CD4-positive, alpha-beta T cell treated with Interleukin-1 beta for 1 hour (primary cell): ENCODE measurements at regions not wholly inside any gene's neighbourhood (a gene's known extent, or its start where the extent isn't known, plus 50 kb on each side); places are given as distances from the start of the nearest gene placed in this dataset.

Experiments used
- DNase-seq, 2 donors: peaks; one replicate each; pipeline ENCODE4 v3.0.0-alpha.2; 2020 to 2022

DNA sequence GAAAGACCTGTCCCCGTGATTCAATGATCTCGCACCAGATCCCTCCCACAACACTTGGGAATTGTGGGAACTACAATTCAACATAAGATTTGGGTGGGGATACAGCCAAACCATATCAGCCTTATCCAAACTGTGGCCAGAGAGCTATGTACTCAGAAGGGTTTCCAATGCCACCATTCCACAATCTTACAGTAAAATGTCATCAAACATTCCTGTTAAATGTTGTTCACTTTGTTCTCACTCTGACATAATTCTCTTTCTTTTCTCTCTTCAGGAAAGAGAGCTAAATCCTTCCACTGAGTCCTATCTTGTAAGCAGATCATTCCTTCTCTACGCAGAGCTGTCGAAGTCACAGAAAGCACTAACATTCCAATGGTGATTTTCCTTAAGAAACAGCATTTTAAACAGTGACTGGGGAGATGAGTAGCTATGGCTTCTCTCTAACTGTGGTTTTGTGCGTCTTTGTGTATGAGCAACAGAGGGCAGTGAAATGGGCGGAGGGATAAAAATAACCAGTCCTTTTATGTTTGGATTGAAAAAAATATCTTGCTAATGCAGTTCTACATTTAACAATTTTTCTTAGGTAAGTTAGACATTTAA is 684.7 kb downstream of the EPHA4 start:
- no peak for DNase-seq

DNA sequence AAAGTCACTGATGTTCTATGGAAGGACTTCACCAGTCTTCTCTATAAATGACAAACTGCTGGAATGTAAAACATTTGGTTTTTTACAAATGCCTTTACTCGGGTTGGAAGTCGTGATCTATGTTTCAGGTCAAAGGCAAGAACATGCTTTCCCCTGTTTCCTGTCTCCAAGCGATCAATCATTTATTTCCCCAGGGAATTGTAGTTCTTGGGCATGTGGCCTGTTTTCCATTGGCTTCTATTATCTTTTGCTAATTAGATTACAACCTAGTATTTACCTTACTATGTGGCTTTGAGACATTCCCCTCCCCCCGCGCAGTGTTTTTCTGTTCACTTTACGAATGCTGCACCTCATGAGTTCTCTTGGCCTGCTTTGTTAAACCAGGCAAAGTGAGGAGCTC is 684.2 kb downstream of the EPHA4 start:
- DNase-seq = no peak

DNA sequence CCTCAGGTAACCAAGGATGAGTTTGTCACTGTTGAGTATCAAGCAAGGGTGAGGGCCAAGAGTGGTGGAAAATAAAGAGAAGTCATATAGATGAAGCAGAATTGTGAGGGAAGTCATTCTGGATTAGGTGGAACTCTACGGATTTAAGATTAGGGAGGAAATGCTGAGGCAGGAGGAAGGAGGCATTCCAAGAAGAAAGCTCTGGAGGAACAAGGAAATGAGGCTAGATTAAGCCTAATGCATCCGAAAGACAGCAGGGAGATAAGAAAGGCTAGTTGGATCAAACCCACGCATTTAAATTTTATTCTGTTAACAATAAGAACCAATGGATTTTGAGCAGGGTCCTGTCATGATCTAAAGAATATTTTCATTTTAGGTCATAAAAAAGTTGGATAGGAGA is 681.2 kb downstream of the EPHA4 start:
- no peak for DNase-seq

DNA sequence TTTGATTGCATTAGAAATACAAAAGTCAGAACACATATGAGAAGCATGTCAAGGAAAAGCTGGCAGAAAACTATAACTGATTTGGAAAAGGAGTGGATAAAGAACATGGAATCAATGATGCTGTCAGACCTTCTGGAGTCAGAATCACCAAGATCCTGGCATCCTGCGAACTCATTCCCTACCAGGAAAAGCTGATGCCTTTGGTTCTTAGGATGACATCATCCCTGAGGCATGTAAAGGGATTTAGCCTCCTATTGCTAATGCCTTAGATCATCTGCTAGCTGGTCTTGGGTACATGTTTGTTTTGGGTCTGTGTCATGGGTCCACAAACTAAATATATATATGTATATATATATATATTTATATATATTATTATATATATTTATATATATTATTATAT is 680.7 kb downstream of the EPHA4 start:
- DNase-seq = no peak

DNA sequence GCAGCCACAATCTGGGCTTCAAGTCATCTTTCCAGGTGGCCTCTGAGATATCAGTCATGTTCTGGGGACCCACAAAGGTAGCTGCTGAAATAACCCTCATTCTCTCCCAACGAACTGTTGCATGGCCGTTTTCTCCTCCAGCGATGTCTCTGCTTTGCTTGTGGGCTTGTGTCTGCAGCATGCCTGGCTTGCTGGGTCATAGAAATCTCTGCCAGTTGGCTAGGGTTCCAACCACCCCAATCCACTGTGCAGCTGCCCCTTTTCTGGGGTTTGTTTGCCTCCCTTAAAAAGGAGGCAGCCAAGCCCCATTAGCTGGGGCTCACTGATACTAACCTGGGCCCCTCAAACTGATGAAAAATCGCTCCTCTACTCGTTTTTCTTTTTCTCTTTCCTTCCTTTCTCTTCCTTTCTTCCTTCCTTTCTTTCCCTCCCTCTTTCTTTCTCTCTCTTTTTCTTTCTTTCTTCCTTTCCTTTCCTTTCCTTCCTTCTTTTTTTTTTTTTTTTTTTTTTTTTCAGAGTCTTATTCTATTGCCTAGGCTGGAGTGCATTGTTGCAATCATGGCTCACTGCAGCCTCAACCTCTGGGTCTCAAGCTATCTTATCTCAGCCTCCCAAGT is 680.0 kb downstream of the EPHA4 start:
- no peak for DNase-seq

DNA sequence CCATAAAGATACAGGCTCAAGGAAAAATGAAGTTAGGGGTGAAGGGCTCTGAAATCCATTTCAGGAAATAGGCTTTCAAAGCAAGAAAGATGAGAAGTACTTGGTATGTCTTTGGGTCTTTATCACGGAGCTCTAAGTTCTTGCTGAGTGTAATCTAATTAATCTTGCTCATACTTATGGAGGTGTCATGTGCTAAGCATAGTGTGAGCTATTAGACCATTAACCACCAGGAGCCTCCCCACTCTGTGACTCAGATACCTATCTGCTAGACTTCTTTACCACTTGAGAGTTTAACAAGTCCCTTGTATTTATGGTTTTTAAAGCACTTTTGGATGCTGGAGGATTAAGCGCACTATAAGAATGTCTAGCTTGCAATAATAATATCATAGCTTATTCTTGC is 678.7 kb downstream of the EPHA4 start:
- no peak for DNase-seq

DNA sequence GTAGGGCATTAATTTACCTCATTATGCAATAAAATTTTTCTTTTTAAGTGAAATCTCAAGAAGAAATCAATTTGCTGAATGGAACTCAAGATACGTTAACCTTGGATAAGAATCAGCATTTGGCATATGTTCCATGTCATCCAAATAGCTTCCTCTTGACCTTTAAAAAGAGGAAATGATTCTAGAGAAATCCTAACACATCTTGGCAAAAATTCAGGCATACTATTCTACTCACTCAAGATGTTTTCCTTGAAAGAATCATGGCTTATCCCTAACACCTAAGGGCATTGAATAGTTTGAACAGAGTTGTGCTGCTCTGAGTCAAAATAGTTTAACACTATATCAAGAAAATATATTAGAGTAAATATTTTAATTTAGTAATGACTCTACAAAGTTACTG is 678.0 kb downstream of the EPHA4 start:
- DNase-seq = no peak

DNA sequence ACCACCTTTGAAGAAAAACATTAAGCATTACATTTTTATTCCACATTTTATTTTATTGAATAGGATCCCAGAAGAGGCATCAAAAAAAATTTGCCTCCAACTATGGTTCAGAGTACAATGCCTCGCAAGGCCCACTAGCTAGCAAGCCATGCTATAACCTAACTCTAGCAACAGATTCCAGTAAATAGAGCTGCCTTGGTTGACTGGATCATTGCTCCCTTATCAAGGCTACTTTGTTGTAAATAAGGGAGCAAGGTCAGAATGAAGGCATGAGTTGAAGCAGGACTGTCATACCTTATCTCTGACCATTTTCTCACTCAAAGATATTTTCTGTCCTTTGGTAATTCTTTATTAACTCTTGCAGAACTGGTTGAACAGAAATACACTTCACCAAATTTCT is 672.6 kb downstream of the EPHA4 start:
- DNase-seq = no peak

DNA sequence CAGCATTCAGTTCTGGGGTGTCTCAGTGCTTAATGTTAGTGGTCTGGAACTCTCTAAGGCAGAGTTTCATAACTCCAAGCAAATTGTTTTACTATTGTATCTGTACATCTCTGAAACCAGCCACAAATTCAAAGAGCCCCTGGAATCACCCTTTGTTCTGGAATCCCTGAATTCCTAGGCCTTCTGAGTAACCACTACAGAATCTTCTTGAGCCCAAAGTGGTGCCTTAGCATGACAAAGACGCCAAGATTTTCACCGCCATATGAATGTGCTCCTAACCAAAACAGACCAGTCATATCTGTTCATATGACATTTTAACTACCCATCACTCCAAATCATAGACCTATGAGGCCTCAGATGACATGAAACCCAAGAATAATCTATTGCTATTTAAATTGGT is 668.1 kb downstream of the EPHA4 start:
- no peak for DNase-seq

DNA sequence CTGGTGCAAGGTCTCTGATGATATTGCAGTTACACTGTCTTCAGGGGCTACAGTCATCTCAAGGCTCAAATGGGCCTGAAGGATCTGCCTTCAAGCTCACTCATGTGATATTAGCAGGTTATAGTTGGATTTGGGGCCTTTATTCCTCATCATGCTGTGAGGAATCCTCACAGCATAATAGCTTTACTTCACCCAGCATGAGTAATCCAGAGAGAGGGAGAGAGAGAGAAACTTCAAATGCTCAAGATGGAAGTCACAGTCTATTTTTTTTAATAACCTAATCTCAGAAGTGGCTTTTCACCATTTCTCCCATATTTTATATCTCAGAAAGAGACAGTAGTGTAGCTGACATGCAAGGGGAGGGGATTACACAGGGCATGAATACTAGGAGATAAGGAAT is 658.7 kb downstream of the EPHA4 start:
- DNase-seq = no peak

DNA sequence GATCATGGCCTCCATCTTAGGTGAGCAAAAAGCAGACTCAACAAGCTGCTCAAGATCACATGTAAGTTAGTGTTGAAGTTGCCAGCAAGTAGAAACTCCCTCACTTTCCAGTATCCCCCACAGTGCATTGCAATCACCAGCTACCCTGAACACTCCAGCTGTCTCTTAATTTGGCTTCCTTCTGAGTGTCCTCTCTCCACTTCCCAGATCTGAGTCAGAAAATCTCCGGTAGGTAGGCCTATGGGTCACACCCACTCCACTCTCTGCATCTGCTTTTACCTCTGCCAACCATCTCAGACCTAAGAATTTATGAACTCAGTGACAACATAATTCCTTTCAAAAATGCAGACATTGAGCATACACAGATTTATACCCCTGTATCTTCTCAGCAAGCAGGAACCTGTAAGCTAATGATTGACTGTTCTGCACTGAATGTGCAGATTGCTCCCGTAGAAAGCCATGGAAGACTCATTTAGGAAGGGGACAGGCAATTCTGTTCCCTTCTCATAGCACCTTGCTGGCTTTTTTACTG is 656.9 kb downstream of the EPHA4 start:
- no peak for DNase-seq

DNA sequence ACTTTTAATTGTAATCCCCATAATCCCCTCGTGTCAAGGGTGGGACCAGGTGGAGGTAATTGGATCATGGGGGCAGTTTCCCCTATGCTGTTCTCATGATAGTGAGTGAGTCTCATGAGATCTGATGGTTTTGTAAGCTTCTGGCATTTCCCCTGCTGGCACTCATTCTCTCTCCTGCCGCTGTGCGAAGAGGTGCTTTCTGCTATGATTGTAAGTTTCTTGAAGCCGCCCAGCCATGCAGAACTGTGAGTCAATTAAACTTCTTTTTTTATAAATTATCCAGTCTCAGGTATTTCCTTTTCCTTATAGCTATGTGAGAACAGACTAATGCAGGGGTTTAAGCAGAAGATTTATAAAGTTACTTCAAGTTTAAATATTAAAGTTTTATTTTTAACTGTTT is 655.2 kb downstream of the EPHA4 start:
- no peak for DNase-seq

DNA sequence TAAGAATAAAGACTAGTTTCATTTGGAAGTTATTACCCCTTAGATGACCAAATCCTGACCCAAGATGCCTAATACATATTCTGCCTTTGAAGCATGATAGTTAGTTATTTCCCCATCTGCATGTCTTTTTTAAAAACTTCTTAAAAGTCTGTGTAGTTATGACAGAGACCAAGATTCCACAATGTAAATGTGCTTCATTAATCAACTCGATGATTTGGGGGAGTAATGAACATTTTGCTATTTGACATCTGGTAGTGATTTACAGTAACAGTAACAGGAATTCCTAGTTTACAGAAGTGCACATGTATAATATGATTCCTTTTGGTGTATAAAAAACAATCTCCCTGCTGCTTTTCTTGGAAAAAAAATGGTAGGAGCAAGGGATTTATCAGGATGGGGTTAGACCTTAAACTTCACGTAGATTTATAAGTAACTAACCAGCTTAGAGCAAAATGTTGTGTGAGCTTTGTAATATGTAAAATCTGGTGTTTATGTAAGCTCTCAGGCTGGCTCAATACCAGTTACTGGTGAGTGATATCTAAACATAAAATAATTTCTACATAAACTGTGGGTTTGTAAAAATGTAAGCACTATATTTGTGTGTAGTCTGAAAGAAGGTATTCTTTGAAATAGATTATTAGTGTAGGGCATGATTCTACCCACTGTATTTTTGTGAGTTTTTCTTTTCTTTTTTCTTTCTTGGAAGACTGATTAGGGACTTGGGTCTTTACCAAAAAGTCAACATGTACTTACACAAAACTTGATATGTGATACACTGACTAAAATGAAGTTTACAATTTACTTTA is 641.6 kb downstream of the EPHA4 start:
- no peak for DNase-seq

DNA sequence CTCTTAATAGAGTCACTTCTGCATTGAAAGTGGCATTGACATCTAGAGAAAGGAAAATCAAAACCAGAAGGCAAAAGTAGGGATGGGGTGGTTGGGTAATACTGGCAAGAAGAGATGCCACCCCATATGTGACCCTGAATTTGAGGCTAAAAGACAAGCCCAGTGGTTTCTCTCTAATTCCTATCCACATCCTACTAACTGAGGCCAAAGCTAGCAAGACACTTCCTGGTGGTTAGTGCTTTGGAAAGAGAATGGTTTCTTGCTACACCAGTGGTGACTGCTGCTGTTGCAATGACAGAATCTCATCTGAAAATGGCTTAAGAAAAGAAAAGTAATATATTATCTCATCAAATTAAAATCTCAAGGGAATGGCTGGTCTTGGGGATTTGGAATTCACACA is 640.6 kb downstream of the EPHA4 start:
- DNase-seq = no peak

DNA sequence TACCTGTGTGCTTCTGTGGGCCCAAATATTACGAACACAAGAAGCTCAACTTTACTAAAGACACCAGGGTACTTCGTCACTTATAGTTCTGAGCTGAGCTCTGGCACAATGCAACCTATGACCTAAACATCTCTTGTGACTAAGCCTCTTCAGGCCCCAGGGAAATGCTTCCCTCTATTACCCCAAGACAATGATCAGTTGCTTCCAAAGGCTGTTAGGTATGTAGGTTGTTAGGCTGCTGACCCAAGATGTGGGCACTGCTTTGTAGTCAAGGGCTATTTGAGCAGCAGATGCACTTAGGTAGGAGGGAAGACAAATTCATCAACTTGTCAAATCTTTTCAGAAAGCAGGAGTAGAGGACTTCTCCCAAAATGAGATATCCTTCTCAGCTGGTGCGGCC is 640.1 kb downstream of the EPHA4 start:
- DNase-seq = no peak

DNA sequence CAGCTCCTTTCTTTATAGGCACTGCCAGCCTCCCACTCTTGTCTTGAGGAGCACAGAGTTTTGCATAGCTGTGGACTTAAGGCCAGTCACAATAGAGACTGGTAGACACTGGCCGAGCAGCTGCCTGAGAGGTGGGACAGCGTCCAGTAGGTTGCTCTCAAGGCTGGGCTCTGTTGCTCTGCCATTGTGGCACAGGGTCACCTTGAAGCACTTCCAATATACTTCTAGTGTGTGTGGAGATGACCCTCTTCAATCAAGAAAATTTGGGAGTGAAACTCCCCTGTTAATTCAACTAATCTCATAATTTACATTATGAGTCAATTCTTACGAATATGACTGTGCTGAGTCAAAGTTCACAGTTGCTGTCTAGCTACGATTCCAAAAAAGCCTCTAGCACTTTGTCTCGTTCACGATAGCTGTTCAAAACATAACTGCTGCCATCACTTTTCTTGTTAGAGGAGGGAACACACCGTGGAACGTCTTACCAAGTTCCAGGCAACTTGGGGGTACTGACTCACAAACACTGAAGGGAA is 636.2 kb downstream of the EPHA4 start:
- no peak for DNase-seq

DNA sequence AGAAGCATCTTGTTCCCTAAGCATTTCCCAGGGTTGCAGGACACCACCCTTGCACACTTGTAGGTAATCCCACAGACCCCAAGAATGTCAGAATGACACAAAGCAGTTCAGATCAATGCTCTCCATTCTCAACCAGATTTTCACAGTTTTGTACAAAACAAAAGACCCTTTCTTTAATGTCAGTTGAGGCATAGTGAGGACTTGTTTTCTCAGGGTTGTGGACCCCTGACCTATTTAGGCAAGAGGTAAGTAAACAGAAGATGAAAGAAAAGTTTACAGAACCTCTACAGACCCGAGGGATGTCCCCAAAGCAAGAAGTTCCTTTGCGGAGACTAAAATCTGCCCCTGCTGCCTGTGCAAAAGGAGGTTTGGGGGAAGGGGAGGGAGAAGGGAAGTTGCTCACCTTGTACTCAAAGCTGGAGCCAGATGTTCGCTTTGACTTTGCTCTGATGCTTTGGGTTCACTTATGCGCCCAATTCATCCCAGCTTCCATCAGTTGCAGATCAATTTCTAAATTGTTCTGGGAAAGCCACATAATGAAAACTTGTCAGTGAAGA is 635.4 kb downstream of the EPHA4 start:
- DNase-seq = no peak

DNA sequence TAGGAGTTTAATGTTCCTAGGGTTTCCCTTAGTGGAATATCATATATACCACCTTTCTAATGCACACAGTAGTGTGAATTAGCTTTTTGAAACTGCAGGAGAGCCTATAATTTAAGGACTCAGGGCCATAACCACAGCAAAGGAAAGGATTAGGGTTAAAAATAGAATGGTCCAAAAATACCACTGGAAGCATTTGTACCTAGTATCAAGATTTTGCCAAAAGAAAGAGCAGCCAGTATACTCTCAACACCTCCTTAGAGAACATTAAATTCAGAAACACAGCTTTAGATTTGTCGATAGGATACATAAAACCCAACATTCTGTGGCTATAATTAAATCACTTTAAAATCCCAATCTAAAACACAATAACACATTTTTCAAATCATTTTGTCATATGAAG is 634.9 kb downstream of the EPHA4 start:
- no peak for DNase-seq

DNA sequence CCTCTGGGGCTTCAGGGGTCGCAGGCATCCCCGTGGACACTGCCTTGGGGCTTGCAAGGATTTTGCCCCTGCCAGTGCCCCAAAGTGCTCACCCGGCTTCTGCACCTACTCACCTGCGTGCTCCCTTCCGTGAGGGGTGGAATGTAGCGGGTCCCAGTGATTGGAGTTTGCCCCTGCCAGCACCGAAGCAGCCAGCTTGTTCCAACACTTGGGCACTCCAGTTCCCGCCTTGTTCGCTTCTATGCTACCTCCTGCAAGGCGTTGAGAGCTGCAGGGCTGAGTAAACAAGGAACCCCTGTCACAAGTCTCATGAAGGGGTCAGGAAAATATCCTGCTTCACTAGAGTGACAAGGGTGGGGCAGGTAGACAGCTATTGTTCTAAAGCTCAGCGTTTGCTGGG is 631.5 kb downstream of the EPHA4 start:
- DNase-seq = no peak

DNA sequence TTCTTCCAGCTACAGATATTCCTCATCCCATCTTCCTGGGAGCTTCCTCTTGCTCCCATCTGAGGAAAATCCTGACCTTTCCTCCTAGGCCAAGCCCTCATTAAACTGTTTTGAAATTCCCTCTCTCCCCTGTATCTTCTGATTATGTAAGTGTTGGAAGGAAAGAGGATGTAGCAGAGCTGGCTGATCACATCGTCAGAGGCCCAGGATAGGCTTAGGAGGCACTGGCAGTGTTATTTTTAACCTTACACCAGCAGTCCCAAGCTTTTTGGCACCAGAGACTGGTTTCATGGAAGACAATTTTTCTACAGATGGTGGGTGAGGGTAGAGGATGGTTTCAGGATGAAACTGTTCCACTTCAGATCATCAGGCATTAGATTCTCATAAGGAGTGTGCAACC is 630.4 kb downstream of the EPHA4 start:
- no peak for DNase-seq

DNA sequence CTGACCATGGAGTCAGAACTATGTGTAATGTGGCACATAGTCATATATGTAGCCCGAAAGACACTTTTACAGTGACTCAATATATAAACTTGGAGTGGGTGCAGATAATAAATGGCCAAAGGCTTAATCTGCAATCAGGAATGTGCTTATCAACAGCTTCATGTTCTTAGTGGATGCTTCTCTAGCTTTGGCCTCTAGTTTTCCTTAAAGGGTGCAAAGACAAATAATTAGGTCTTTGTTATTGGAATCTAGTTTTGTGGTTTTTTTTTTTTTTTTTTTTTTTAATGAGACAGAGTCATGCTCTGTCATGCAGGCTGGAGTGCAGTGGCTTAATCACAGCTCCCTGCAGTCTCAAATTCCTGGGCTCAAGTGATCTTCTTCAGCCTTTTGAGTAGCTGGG is 625.6 kb downstream of the EPHA4 start:
- DNase-seq = no peak

DNA sequence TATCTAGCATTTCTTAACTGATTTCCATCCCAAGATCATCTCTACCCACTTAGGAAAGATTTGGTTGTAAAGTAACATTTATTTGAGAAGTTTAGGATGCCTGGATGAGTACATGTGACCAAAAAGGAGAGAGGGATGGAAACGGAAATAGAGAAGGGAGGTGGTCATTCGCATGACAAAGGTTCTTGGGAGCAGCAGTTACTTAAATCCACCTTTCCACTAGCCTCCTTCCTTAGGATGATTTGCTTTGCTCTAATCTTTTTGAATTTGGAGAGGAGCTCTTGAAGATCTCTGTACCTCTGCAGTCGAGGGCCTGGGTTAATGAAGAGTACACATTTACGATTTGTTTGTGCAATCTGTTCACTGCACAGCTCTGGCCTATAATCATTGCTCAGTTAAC is 623.5 kb downstream of the EPHA4 start:
- no peak for DNase-seq

DNA sequence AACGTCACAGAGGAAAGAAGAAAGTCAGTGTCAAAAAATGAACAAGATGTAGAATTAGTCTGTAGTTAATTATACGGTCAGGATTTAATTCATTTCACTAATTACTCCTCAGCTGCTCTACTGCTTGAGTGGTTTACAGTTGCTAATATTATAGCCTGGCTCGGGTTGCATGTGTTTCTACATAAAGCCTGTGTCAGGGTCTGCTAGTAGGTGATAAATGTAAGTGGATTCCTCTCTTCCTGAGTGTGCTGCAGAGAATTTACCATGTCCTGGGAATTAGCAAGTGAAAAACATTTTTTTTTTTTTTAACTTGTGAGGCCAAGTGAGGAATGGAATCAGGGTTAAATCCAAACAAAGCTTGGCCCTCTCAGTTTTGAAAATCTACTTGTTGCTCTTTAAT is 622.6 kb downstream of the EPHA4 start:
- DNase-seq = no peak

DNA sequence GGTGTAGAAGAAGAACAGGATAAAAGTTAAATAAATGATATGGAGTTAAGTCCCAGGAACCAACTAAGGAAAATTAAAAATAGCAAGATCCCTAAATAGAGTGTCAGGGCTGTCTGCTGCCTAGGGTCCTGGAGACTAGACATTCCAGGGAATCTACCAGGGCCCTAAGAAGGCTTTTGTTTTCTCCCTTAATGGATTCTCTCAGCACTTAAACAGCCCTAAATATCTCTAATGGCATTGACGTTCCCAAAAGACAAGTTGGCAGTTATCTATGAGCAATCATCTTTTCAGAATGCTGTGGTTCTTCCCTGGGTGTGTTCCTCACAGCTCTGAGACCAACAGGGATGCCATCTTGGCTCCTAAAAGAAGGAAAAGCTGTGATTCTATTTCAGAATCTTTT is 616.3 kb downstream of the EPHA4 start:
- no peak for DNase-seq
